H1 (cell line): ENCODE measurements at regions not wholly inside any gene's neighbourhood (a gene's known extent, or its start where the extent isn't known, plus 50 kb on each side); places are given as distances from the start of the nearest gene placed in this dataset.

Source experiments
- CTCF ChIA-PET: fragments of 300-600 bp; sonication (Branson Sonifier 250); formaldehyde crosslinking; loops from one replicate; lab custom pipeline; 2021; ENCODE audit not compliant: partially characterized antibody; lab: Charles Lee
- POLR2A ChIA-PET: fragments of 300-600 bp; sonication (Branson Sonifier 250); formaldehyde crosslinking; loops from one replicate; lab custom pipeline; 2021; ENCODE audit warnings: inconsistent platforms; ENCODE audit not compliant: partially characterized antibody; lab: Charles Lee
- DNase-seq, 2 experiments: peaks; one replicate each; pipeline versions ENCODE4 v3.0.0 to v3.0.0-alpha.2; 2010 to 2022; ENCODE audit warnings: low spot score in 2 of 2, low read depth in 1 of 2, mixed read lengths in 1 of 2
- FAIRE-seq: peaks from 2 replicates; lab custom pipeline; 2011; peaks lifted over from hg19 to GRCh38; lab: Jason Lieb, UNC
- H2AFZ ChIP-seq: 2 replicates; pipeline ENCODE4 v1.8.1; 2012; ENCODE audit warnings: low read length, inconsistent platforms
- H2AK5ac ChIP-seq: 2 replicates; pipeline ENCODE4 v1.6.1; 2013; ENCODE audit warnings: low read depth, low read length
- H2BK120ac ChIP-seq: replicated peaks from 2 replicates; pipeline ENCODE3; 2013; ENCODE audit warnings: low read depth, low read length, inconsistent platforms
- H2BK12ac ChIP-seq: 2 replicates; pipeline ENCODE4 v1.6.1; 2013; ENCODE audit warnings: low read depth, low read length
- H2BK15ac ChIP-seq: 2 replicates; pipeline ENCODE4 v1.6.1; 2013; ENCODE audit warnings: low read length
- H2BK20ac ChIP-seq: 2 replicates; pipeline ENCODE4 v1.6.1; 2013; ENCODE audit warnings: low read length
- H2BK5ac ChIP-seq: 2 replicates; pipeline ENCODE4 v1.6.1; 2013; ENCODE audit warnings: low read depth, low read length
- H3K14ac ChIP-seq: 2 replicates; pipeline ENCODE4 v1.6.1; 2013; ENCODE audit warnings: inconsistent platforms; ENCODE audit not compliant: insufficient read length
- H3K18ac ChIP-seq: 2 replicates; pipeline ENCODE4 v1.6.1; 2013; ENCODE audit warnings: low read length; ENCODE audit errors: extremely low read depth
- H3K23ac ChIP-seq: 2 replicates; pipeline ENCODE4 v1.6.1; 2013; ENCODE audit warnings: inconsistent platforms; ENCODE audit not compliant: insufficient read length
- H3K23me2 ChIP-seq: 2 replicates; pipeline ENCODE4 v1.6.1; 2013; ENCODE audit warnings: low read depth, low read length
- H3K27ac ChIP-seq: 2 replicates; pipeline ENCODE4 v1.6.1; 2011; ENCODE audit warnings: low read depth, low read length, inconsistent platforms
- H3K27me3 ChIP-seq, 4 experiments: replicated peaks in 1 of 4; 1 replicate in 1 of 4; 2 replicates in 3 of 4; pipeline versions ENCODE4 v1.6.1 to v1.8.1; 2011 to 2013; ENCODE audit warnings: low read length in 3 of 4, mild to moderate bottlenecking in 3 of 4, inconsistent platforms in 2 of 4, mixed read lengths in 2 of 4, moderate library complexity in 1 of 4; ENCODE audit not compliant: control insufficient read depth in 3 of 4, insufficient read depth in 3 of 4; ENCODE audit errors: extremely low read depth in 1 of 4
- H3K36me3 ChIP-seq, 4 experiments: 2 replicates each; pipeline versions ENCODE4 v1.6.1 to v1.8.1; 2011 to 2013; ENCODE audit warnings: mild to moderate bottlenecking in 4 of 4, low read length in 3 of 4, moderate library complexity in 2 of 4, control low read depth in 1 of 4, inconsistent platforms in 1 of 4; ENCODE audit not compliant: insufficient read depth in 4 of 4, control insufficient read depth in 2 of 4
- H3K4ac ChIP-seq: replicated peaks from 2 replicates; pipeline ENCODE3; 2013; ENCODE audit warnings: low read length, low read depth, mixed read lengths, inconsistent platforms; ENCODE audit not compliant: insufficient read length
- H3K4me1 ChIP-seq, 4 experiments: replicated peaks in 1 of 4; 1 replicate in 1 of 4; 2 replicates in 3 of 4; pipeline versions ENCODE4 v1.6.1 to v1.8.1; 2011 to 2013; ENCODE audit warnings: low read length in 3 of 4, inconsistent platforms in 2 of 4, mixed read lengths in 1 of 4; ENCODE audit not compliant: insufficient read depth in 4 of 4, control insufficient read depth in 3 of 4
- H3K4me2 ChIP-seq, 2 experiments: 2 replicates each; pipeline versions ENCODE4 v1.6.1 to v1.8.1; 2011 to 2013; ENCODE audit warnings: low read depth in 2 of 2, low read length in 2 of 2, control low read depth in 1 of 2, inconsistent platforms in 1 of 2, mild to moderate bottlenecking in 1 of 2; ENCODE audit not compliant: insufficient read depth in 1 of 2
- H3K4me3 ChIP-seq, 4 experiments: fragments of 200-600, 300-600 bp in 1 of 4; sonication (generic), shearing (Covaris generic), sonication (Bioruptor Twin) in 1 of 4; 2 replicates each; pipeline versions ENCODE4 v1.5.1 to v1.8.1; 2011 to 2016; ENCODE audit warnings: low read length in 4 of 4, low read depth in 3 of 4, control low read depth in 2 of 4, inconsistent platforms in 2 of 4, mild to moderate bottlenecking in 2 of 4, mixed read lengths in 1 of 4, moderate library complexity in 1 of 4; ENCODE audit not compliant: insufficient read depth in 2 of 4; ENCODE audit errors: extremely low read depth in 1 of 4
- H3K56ac ChIP-seq: replicated peaks from 2 replicates; pipeline ENCODE3; 2013; ENCODE audit warnings: low read depth, mild to moderate bottlenecking, mixed read lengths, low read length, inconsistent platforms; ENCODE audit not compliant: insufficient read length
- H3K79me1 ChIP-seq: 2 replicates; pipeline ENCODE4 v1.6.1; 2013; ENCODE audit warnings: low read depth, low read length, control low read depth
- H3K79me2 ChIP-seq, 2 experiments: 2 replicates each; pipeline versions ENCODE4 v1.6.1 to v1.8.1; 2012 to 2013; ENCODE audit warnings: low read length in 2 of 2, mild to moderate bottlenecking in 2 of 2, inconsistent platforms in 1 of 2; ENCODE audit not compliant: insufficient read depth in 2 of 2, control insufficient read depth in 1 of 2
- H3K9ac ChIP-seq, 4 experiments: replicated peaks in 1 of 4; 1 replicate in 1 of 4; 2 replicates in 3 of 4; pipeline versions ENCODE4 v1.6.1 to v1.8.1; 2011 to 2013; ENCODE audit warnings: low read depth in 3 of 4, low read length in 3 of 4, control low read depth in 2 of 4, mild to moderate bottlenecking in 2 of 4, moderate library complexity in 2 of 4, inconsistent platforms in 1 of 4; ENCODE audit errors: extremely low read depth in 1 of 4
- H3K9me3 ChIP-seq, 2 experiments: 2 replicates each; pipeline versions ENCODE4 v1.6.1 to v1.8.1; 2012 to 2013; ENCODE audit warnings: mild to moderate bottlenecking in 2 of 2, moderate library complexity in 2 of 2, control low read depth in 1 of 2, inconsistent platforms in 1 of 2, low read depth in 1 of 2, low read length in 1 of 2, mixed read lengths in 1 of 2; ENCODE audit not compliant: insufficient read depth in 2 of 2
- H4K20me1 ChIP-seq, 2 experiments: replicated peaks in 1 of 2; 2 replicates each; pipeline versions ENCODE3 to v1.8.1; 2011 to 2013; ENCODE audit warnings: inconsistent platforms in 2 of 2, low read length in 2 of 2, mild to moderate bottlenecking in 1 of 2; ENCODE audit not compliant: insufficient read depth in 2 of 2, control insufficient read depth in 1 of 2
- H4K5ac ChIP-seq: 2 replicates; pipeline ENCODE4 v1.6.1; 2013; ENCODE audit warnings: low read length, low read depth, mixed read lengths, inconsistent platforms; ENCODE audit not compliant: insufficient read length
- H4K8ac ChIP-seq: 2 replicates; pipeline ENCODE4 v1.8.0; 2013; ENCODE audit warnings: mild to moderate bottlenecking, moderate library complexity, low read length, inconsistent platforms; ENCODE audit not compliant: insufficient read depth; ENCODE audit errors: extremely low read depth
- H4K91ac ChIP-seq: replicated peaks from 2 replicates; pipeline ENCODE3; 2013; ENCODE audit warnings: low read length, mixed read lengths, inconsistent platforms; ENCODE audit not compliant: insufficient read length
- ASH2L ChIP-seq: fragments of 200-600, 300-600 bp; sonication (generic); IDR thresholded peaks from one replicate; pipeline ENCODE4 v1.7.1; 2017; ENCODE audit warnings: low read length
- CEBPB ChIP-seq: IDR thresholded peaks from 2 replicates; pipeline ENCODE4 v1.6.1; 2012; ENCODE audit warnings: low read depth, low read length
- CREB1 ChIP-seq: IDR thresholded peaks from 2 replicates; pipeline ENCODE4 v1.6.1; 2012; ENCODE audit warnings: inconsistent platforms
- CTCF ChIP-seq, 3 experiments: IDR thresholded peaks; 1 replicate in 2 of 3; 2 replicates in 1 of 3; pipeline versions ENCODE4 v1.5.1 to v1.6.1; 2011; ENCODE audit warnings: low read length in 3 of 3, mild to moderate bottlenecking in 3 of 3, inconsistent platforms in 2 of 3, low read depth in 1 of 3, moderate library complexity in 1 of 3; ENCODE audit not compliant: insufficient read depth in 1 of 3; ENCODE audit errors: control extremely low read depth in 1 of 3
- EGR1 ChIP-seq: IDR thresholded peaks from 2 replicates; pipeline ENCODE4 v1.6.1; 2011; ENCODE audit warnings: low read depth, low read length, borderline replicate concordance
- GABPA ChIP-seq: IDR thresholded peaks from 2 replicates; pipeline ENCODE4 v1.6.1; 2011; ENCODE audit warnings: mild to moderate bottlenecking, low read length, moderate library complexity, borderline replicate concordance; ENCODE audit not compliant: insufficient read depth
- JUND ChIP-seq: IDR thresholded peaks from 2 replicates; pipeline ENCODE4 v1.6.1; 2011; ENCODE audit warnings: mild to moderate bottlenecking, improper control_type of control experiment, low read length
- KDM4A ChIP-seq: IDR thresholded peaks from one replicate; pipeline ENCODE4 v1.7.1; 2012; ENCODE audit warnings: low read depth, mild to moderate bottlenecking, moderate library complexity, low read length, inconsistent platforms; ENCODE audit not compliant: severe bottlenecking
- MAX ChIP-seq: IDR thresholded peaks from 2 replicates; pipeline ENCODE4 v1.6.1; 2012; ENCODE audit warnings: inconsistent platforms
- SIRT6 ChIP-seq: IDR thresholded peaks from one replicate; pipeline ENCODE4 v1.7.1; 2012; ENCODE audit warnings: low read length, inconsistent platforms
- SP4 ChIP-seq: IDR thresholded peaks from 2 replicates; pipeline ENCODE4 v1.6.1; 2012; ENCODE audit warnings: low read length, inconsistent platforms
- SUZ12 ChIP-seq: fragments of 200-600 bp; sonication (generic); IDR thresholded peaks from 2 replicates; pipeline ENCODE4 v1.6.1; 2012; ENCODE audit warnings: mild to moderate bottlenecking, inconsistent platforms, low read length, moderate library complexity, mixed read lengths
- TCF12 ChIP-seq: IDR thresholded peaks from 2 replicates; pipeline ENCODE4 v1.6.1; 2011; ENCODE audit warnings: low read depth, mild to moderate bottlenecking, low read length
- WGBS, 2 experiments: shearing (Covaris generic) in 1 of 2; methylation state at CpG; one replicate each; pipeline versions ENCODE4 v1.1.6 to v1.1.7; 2013 to 2015; ENCODE audit warnings: low lambda C conversion rate in 2 of 2, mixed read lengths in 2 of 2, inconsistent platforms in 1 of 2, low coverage in 1 of 2, missing lambda C conversion rate in 1 of 2; ENCODE audit not compliant: insufficient replicate concordance in 2 of 2, insufficient coverage in 1 of 2, insufficient read length in 1 of 2; ENCODE audit errors: extremely low coverage in 1 of 2, missing lambda C conversion rate in 1 of 2; 5-methylcytosine and 5-hydroxymethylcytosine counted together

GRCh38 chr3:191066669-191067068 is 132.4 kb upstream of the OSTN start:
- H3K9me3 ChIP-seq = no peaks in the 10 kb centered on the region
- H4K20me1 ChIP-seq = no peaks in the 10 kb centered on the region
- no peak overlapping the region for H2BK120ac ChIP-seq
- H2AFZ ChIP-seq = no peak overlapping the region
- H2BK15ac ChIP-seq = no peak overlapping the region
- no peak overlapping the region for H3K23ac ChIP-seq
- no peak overlapping the region for H2BK12ac ChIP-seq
- H3K4ac ChIP-seq = no peak overlapping the region
- no peak overlapping the region for H3K4me3 ChIP-seq
- no peaks in the 10 kb centered on the region for H3K79me1 ChIP-seq
- no peak overlapping the region for H4K8ac ChIP-seq
- no peak overlapping the region for H3K56ac ChIP-seq
- H3K27me3 ChIP-seq = no peaks in the 10 kb centered on the region
- H3K18ac ChIP-seq = no peak overlapping the region
- H2AK5ac ChIP-seq = no peak overlapping the region
- no peak for TF ChIP-seq SUZ12
- no peak for TF ChIP-seq KDM4A
- no peak for TF ChIP-seq ASH2L
- no peak for TF ChIP-seq TCF12
- no peak for TF ChIP-seq CREB1
- no peak for TF ChIP-seq JUND
- TF ChIP-seq SIRT6 = no peak
- no peak for TF ChIP-seq GABPA
- no peak for TF ChIP-seq CTCF (IDR thresholded peaks at IDR 0.05; ENCODE audit: control extremely low read depth in 1 of 3, insufficient read depth in 1 of 3, low read depth in 1 of 3, low read length in 3 of 3)
- no peak for TF ChIP-seq CEBPB
- no peak for TF ChIP-seq MAX
- no peak for TF ChIP-seq EGR1
- no peak for TF ChIP-seq SP4
- no peak overlapping the region for H3K4me2 ChIP-seq
- no peaks in the 10 kb centered on the region for H3K36me3 ChIP-seq
- ChIA-PET CTCF (interaction anchor here (2.2 kb wide), 1 partner anchor 10 kb away, joined by 9 read pairs; no protein-coding TSS in a partner anchor), POLR2A (no interaction called here)
- H3K23me2 ChIP-seq = no peaks in the 10 kb centered on the region
- 90% methylated on average over 1 of the region's 1 CpG; no CpG with 5 or more reads in 1 of the 2 experiments for WGBS, 2 experiments
- H3K14ac ChIP-seq = no peak overlapping the region
- no peak overlapping the region for H4K91ac ChIP-seq
- no peaks in the 10 kb centered on the region for H3K4me1 ChIP-seq
- H2BK5ac ChIP-seq = no peak overlapping the region
- H2BK20ac ChIP-seq = no peak overlapping the region
- FAIRE-seq = no peak
- H3K9ac ChIP-seq = no peak overlapping the region
- no peak overlapping the region for H3K27ac ChIP-seq
- no peaks in the 10 kb centered on the region for H3K79me2 ChIP-seq
- no peak for DNase-seq
- no peak overlapping the region for H4K5ac ChIP-seq
